ENCODE measurements at regions not wholly inside any gene's neighbourhood (a gene's known extent, or its start where the extent isn't known, plus 50 kb on each side); places are given as distances from the start of the nearest gene placed in this dataset.

GRCh38 chr3:154538566-154539360 is 108.8 kb upstream of the GPR149 start:
- Histone ChIP-seq H2AFZ (ENCODE audit: low read length) (no peak overlapping the region), H3K4me1 (ENCODE audit: insufficient read depth, low read length, poor library complexity, severe bottlenecking) (no peaks in the 10 kb centered on the region), H3K4me3 (ENCODE audit: low read length, poor library complexity, severe bottlenecking) (no peak overlapping the region), H3K79me2 (ENCODE audit: insufficient read depth, low read length) (no peaks in the 10 kb centered on the region), H3K36me3 (ENCODE audit: insufficient read depth, low read length) (no peaks in the 10 kb centered on the region), H3F3A (ENCODE audit: low read depth) (no peaks in the 10 kb centered on the region), H4K20me1 (ENCODE audit: insufficient read depth, low read length, poor library complexity, severe bottlenecking) (no peaks in the 10 kb centered on the region), H3K9me3 (ENCODE audit: insufficient read depth, low read depth, low read length) (no peaks in the 10 kb centered on the region), H3K4me2 (ENCODE audit: low read depth, low read length, poor library complexity, severe bottlenecking) (no peak overlapping the region), H3K27me3 (ENCODE audit: insufficient read depth, low read length, poor library complexity, severe bottlenecking) (no peaks in the 10 kb centered on the region), H3K9me2 (replicated peaks; ENCODE audit: low read depth, low read length) (no peaks in the 10 kb centered on the region), H3K9ac (ENCODE audit: low read depth, low read length, poor library complexity, severe bottlenecking) (no peak overlapping the region)
- TF ChIP-seq EZH2phosphoT487 (IDR thresholded peaks at IDR 0.05; ENCODE audit: borderline replicate concordance) (no peak), CTCF (conservative IDR thresholded peaks at IDR 0.05; ENCODE audit: low read length) (no peak)

DNA sequence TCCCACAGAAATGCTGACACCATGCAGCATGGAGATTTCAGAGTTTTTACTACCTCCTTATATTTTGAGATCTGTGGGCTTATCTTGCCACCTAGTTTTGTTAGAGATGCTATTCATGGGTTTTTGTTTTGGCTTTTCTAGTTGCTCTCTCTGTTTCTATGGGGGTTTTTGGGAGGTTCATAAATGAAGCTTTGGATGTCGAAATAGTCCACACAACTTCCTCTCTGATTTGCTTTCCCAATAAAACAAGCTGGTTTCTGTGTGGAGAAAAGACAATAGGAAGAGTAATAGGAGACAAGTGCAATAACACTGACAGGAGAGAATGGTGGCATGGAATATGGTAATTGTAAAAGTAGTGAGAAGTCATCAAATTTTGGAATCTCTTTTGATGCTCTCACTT is 106.8 kb upstream of the GPR149 start:
- Histone ChIP-seq H4K20me1 (ENCODE audit: insufficient read depth, low read length, poor library complexity, severe bottlenecking) (no peaks in the 10 kb centered on the region), H3K27me3 (ENCODE audit: insufficient read depth, low read length, poor library complexity, severe bottlenecking) (no peaks in the 10 kb centered on the region), H3K4me2 (ENCODE audit: low read depth, low read length, poor library complexity, severe bottlenecking) (no peak overlapping the region), H3K4me1 (ENCODE audit: insufficient read depth, low read length, poor library complexity, severe bottlenecking) (no peaks in the 10 kb centered on the region), H3K9me3 (ENCODE audit: insufficient read depth, low read depth, low read length) (no peaks in the 10 kb centered on the region), H3K4me3 (ENCODE audit: low read length, poor library complexity, severe bottlenecking) (no peak overlapping the region), H3K79me2 (ENCODE audit: insufficient read depth, low read length) (no peaks in the 10 kb centered on the region), H3K36me3 (ENCODE audit: insufficient read depth, low read length) (no peaks in the 10 kb centered on the region), H3K9me2 (replicated peaks; ENCODE audit: low read depth, low read length) (no peaks in the 10 kb centered on the region), H2AFZ (ENCODE audit: low read length) (no peak overlapping the region), H3K9ac (ENCODE audit: low read depth, low read length, poor library complexity, severe bottlenecking) (no peak overlapping the region), H3F3A (ENCODE audit: low read depth) (no peaks in the 10 kb centered on the region)
- no peak for TF ChIP-seq EZH2phosphoT487 (IDR thresholded peaks at IDR 0.05; ENCODE audit: borderline replicate concordance)
- TF ChIP-seq CTCF (conservative IDR thresholded peaks at IDR 0.05; ENCODE audit: low read length), result no peak

DNA sequence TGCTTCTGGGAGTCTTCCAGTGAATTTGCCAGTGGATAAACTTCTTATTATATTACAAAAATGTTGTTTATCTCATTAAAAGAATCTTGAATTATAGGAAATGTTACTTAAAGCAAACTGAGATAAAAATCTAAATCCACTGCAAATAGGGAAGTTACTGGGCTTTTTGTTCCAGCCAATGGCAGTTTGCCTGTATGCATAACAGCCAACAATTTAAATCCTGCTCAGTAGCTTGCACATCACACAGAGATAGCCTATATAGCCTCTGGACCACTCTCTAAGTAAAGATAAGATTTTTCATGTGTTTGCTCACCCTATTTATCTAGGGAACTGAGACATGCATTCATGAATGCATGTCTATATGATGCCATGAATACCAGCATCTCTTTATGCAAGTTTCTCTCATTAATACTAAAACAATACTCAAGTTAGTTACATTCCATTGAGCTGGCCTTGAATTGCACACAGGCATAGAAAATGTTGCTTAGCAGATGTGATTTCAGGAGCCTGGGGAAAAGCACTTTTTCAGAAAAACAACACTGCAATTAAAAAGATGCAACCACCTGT is 92.1 kb upstream of the GPR149 start:
- no peak overlapping the region for H2AFZ ChIP-seq (ENCODE audit: low read length)
- no peaks in the 10 kb centered on the region for H3K79me2 ChIP-seq (ENCODE audit: insufficient read depth, low read length)
- H3F3A ChIP-seq (ENCODE audit: low read depth), result no peaks in the 10 kb centered on the region
- no peaks in the 10 kb centered on the region for H3K9me3 ChIP-seq (ENCODE audit: insufficient read depth, low read depth, low read length)
- H3K4me3 ChIP-seq (ENCODE audit: low read length, poor library complexity, severe bottlenecking), result no peak overlapping the region
- no peak overlapping the region for H3K9ac ChIP-seq (ENCODE audit: low read depth, low read length, poor library complexity, severe bottlenecking)
- H3K9me2 ChIP-seq (replicated peaks; ENCODE audit: low read depth, low read length), result no peaks in the 10 kb centered on the region
- H3K4me1 ChIP-seq (ENCODE audit: insufficient read depth, low read length, poor library complexity, severe bottlenecking), result no peaks in the 10 kb centered on the region
- no peaks in the 10 kb centered on the region for H4K20me1 ChIP-seq (ENCODE audit: insufficient read depth, low read length, poor library complexity, severe bottlenecking)
- TF ChIP-seq CTCF (conservative IDR thresholded peaks at IDR 0.05; ENCODE audit: low read length) (no peak), EZH2phosphoT487 (IDR thresholded peaks at IDR 0.05; ENCODE audit: borderline replicate concordance) (no peak)
- no peaks in the 10 kb centered on the region for H3K27me3 ChIP-seq (ENCODE audit: insufficient read depth, low read length, poor library complexity, severe bottlenecking)
- no peaks in the 10 kb centered on the region for H3K36me3 ChIP-seq (ENCODE audit: insufficient read depth, low read length)
- H3K4me2 ChIP-seq (ENCODE audit: low read depth, low read length, poor library complexity, severe bottlenecking), result no peak overlapping the region
